Activated CD4-positive, alpha-beta T cell treated with anti-CD3 and anti-CD28 coated beads for 48 hours (primary cell): ENCODE measurements at regions not wholly inside any gene's neighbourhood (a gene's known extent, or its start where the extent isn't known, plus 50 kb on each side); places are given as distances from the start of the nearest gene placed in this dataset.

Source experiments
- DNase-seq: peaks from one replicate; pipeline ENCODE4 v3.0.0-alpha.2; 2020

DNA sequence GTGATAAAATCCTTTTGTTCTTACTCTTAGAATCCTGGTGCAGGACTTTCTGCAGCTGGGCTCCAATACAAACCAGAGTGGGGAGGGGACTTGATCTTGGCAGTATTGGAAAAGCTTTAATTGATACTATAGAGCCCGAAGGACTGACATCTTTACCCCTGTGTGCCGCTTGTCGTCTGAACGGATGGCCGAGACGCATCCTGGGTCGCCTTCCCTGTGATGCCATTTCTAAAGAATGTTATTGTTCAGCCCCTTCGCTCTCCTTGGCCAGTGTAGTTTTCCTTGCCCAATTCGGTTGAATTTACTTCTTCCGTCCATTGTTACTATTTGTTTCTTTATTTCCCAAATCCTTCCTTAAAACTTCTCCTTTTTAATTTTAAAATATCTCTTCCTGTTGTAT is 80.9 kb downstream of the CLDN34 start:
- no peak for DNase-seq

DNA sequence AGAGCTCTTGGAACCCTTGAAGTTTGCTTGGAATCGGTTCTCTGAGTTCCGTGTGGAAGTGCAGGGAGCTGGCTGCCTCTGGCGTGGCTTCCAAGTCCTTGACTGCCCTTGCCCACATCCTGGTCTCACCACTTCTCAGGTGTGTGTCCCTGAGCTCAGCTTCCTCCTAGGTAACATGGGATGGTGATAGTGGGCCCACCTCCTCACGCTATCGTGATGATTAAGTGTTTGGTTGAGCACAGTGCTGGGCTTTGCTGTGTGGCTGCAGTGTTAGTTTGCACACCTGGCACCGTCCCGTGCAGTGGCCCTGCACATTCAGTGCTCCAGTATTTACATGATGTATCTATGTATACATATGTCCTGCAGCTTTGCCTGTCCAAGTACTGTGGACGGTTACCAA is 81.5 kb downstream of the CLDN34 start:
- no peak for DNase-seq

DNA sequence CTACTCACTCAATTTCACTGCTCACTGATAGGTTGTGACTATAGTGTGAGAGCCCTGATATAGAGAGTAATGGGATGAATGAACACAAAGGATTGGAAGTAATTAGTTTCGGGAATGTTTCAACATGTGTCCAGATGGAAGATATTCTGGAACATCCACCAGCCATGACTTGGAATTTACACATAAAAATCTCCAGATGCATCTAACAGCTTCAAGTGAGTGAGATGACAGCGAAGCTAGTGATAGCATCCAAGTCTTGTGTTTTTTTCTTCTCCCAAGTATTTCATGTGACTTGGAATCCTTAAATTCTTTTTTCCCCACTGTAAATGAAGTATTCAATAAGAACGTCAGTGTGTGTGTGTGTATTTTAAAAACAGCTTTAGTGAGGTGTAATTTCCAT is 82.1 kb downstream of the CLDN34 start:
- DNase-seq = no peak

DNA sequence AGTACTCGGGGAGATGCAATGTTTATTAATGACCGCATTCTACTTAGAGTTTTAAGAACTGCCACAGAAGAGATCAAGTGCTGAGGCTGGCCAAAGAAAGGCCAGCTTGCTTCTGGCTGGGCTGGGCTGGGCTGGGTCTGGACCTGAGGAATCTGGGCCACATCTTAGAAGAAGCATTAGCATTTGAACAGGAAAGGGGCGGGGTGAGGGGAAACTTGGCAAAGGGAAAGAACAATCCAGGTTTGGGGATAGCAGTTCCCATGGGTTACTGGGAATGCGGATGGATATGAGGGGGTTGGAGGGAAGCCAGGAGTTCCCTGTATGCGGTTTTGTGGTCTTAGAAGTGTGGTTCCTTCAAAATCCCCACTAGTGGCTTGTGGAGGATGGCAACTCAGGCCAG is 83.3 kb downstream of the CLDN34 start:
- no peak for DNase-seq

DNA sequence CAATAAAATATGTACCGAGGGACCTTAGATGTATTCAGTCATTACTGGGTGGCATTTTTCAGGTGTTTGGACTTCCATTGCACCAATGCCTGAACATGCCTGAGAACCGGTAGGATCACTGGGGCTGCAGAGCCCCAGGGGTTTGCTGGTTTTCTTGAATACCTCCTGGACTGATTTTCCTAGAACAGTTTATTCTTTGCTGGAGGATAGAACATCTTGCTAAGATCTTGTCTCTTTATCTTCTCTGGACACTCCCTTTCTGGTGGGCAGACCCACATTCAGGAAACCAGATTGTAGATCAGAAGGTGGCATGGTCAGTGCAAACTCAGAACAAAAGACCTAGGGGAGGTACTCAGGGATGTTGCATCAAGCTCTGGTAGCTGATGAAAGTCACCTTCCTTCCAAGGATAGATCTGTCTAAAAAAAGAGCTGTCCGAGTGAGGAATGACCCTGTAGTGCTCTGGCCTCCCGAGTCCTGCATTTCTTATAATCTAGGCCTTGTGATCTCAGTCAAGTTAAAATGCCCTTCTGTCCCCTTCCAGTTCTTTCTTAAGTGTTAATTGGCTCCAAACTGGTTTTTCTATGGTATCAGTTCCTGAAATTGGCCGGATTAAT is 84.8 kb downstream of the CLDN34 start:
- no peak for DNase-seq

DNA sequence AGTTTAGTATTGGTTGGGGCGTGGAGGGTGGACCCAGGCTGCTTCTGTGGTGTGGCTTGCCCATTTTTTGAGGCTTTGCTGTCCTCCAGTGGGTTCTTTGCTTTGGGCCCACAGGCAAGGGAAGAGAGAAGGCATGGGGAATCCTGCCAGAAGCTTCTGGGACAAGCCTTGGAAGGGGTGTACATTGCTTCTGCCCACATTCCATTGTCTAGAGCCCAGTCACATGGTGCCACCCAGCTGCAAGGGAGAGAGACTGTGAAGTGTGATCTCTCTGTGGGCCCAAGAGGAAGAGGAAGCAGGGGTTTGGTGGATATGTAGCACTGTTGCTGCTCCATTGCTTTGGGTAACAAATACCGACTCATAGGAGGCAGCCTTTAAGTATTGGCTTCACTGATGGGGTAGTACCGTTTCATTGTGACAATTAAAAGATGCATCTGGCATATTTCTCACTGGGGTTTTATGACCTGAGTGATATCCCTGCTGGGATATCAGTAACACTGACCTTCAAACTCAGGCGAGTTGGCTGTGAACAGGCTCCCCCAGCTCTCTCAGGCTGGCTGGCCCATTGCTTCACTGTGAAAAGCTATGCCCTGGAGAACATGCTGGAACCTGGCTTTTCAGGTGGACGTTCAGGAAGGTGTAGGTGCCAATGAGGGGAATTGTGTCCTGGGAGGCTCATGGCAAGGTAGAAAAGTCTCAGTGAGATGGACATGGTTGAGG is 85.9 kb downstream of the CLDN34 start:
- DNase-seq = no peak

DNA sequence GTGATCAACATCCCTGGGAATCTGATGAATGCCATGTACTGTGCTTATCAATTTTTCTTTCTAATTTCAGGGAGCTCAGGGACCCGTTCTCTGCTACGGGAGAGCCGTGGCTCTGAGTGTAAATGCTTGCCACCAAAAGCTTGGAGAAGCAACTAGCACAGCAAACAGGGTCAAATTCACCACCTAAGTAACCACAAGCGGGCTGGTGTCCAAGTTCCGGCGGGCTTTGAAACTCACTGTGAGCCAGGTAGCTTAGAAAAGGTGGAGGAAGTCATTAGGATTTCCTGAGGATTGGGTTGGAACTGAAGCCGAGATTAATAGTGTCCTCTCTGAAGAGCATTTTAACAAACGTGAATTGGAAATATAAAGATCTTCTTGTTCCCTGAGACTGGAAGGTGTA is 87.2 kb downstream of the CLDN34 start:
- no peak for DNase-seq

DNA sequence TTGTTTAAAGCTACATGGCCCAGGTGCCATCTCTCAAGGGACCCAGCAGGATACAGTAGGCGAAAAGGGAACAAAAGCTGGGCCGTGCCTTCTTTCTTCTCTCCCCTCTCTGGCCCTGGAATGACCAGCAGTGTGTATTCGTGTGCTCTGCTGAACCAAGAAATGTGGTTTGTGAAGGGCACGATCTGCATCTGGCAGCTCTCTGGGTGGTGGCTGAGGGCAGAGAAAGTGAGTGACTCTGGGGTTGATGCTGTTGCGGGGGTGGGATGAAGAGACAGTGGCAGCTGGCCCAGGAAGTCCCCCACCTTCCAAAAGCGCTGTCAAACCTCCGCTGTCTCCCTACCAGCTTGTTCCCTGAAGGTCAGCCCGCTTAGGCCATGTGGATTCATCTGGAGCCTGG is 88.3 kb downstream of the CLDN34 start:
- no peak for DNase-seq

DNA sequence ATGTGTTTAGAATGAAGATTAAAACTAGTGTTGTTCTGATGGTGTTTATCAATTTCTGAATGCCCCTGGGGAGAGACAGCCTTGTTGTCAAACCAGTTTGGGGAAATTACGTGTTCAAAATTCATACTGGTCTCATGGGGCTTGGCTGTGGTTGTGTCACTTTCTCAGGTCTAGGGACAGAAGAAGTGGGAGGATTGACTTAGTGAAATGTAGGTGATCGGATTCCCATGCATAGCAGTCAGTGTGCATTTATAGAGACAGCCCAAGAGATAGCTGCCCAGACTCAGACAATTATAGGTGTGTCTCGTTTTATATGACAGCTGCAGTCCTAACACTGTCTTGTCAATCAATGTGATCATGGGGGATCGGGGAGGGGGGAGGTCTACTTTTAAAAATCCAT is 94.4 kb upstream of the CLCN4 start:
- no peak for DNase-seq

DNA sequence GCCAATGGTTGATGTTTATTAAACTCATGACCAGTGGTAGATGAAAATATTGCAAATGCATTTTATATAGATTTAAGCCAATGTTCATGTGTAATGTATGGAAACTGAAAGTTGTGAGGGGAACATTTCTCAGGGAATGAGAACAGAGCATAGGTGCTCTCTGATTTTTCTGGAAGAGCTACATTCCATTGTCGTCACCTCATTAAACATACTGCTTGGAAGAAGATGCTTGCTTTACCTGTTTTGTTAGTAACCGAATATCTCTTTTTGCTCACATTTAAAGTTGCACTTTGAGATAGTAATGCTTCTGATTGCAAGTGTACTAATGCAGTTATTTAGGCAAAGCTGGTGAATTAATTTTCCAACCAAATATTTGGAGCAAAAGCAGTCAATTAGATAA is 93.8 kb upstream of the CLCN4 start:
- DNase-seq = no peak

DNA sequence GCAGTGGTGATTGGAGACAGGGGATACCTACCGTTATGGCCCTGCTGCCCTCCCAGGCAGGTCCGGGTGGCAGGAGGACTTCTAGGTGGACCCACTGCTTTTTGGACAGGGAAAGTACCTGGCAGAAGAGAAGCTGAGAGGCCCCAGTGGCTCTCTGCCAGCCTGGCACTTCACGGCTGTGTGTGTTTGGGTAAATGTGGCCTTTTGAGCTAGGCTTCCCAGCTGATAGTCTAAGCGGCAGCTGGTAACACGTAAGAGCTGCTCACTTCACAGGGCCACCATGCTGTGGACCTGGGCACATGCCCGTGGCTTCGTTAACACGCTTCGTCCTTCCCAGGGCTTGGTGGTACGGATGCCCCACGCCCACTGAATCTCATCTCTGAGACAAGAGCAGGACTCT is 92.0 kb upstream of the CLCN4 start:
- DNase-seq = no peak

DNA sequence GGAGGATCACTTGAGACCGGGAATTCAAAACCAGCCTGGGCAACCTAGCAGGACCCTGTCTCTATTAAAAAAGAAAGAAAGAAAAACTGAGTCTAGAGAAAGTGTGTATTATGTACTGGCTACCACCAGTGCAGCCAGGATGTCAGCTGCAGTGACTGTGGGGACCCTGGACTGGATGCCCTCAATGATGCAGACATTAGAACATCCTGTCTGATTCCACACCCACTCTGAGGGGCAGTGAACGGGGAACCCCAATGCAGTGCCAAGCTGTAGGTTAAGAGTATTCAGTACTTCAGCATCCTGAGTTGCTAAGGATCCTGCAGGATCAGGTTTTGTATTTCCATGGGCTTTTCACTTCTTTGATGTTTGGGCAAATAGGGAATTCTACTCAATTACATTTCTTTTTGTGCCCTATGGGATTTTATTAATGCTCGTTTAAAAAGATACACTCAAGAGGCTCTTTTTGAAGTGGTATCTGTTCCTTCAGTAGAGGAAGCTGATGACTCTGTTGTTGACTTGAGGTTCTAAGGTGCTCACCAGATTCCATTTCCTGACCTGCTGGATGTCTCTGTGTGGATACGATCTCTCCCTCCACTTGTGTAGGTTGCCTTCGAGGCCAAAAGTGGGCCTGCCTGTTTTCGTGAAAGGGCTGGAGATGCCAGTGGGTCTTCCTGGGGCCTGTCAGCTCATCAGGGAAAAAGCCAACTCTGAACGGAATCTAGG is 85.9 kb upstream of the CLCN4 start:
- no peak for DNase-seq

DNA sequence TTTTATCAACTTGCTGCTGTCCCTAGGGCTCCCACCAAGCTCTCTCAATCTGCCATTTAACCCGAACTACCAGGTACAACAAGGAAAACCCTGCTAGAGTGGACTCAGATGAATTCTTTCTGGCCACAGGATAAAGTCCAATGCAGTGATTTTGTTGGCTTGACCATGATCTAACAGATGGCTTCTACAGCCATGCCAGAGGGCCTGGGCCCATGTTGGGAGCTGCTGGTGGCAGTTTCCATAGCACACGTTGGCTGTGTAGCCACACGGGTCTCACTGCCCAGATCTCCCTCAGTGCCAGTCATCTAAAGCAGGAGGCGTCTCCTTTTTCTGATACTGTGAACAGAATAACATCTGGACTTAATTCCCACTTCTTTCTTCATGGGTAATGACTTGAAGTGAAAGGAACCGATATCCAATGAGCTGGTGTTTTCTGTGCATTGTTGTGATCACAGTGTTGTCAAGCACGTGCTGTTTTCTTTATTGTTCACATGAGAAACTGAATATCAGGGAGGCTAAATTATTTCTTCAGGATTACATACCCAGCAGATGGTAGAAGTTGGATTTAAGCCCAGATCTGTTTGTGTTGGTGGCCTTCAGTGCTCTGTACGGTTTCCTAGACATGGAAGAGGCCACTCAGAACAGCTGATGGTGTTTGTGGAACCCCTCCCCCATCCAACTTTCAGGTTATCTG is 85.2 kb upstream of the CLCN4 start:
- no peak for DNase-seq

DNA sequence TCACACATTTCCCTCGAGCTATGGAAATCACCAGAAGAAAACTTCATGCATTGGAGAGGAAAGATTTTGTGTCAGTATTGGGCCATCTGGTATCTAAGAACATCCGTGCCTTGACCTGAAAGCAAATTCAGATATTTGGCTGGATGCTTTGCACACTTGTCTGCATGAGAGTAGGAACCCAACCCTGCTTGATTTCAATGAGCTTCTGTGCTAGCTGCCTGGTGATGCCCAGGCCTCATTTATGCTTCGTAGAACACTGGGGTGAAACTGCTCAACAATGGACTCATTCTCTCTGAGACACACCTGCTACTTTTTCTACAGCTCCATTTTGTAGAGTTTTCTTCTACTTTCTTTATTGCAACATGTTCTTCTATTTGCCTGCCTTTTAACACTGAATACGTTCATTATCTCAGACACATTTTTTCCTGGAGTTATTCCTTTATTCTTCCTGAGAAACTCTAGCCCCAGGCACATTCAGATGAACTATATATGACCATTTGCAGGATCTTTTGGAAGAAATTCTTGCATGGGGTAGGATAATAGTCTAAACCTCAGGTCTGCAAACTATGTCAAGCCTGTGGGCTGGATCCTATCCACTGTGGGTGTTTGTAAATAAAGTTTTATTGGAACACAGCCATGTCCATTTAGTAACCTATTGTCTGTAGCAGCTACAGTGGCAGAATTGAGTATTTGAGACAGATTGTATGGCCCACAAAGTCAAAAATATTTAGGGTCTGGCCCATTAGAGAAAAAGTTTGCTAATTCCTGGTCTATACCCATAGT is 83.8 kb upstream of the CLCN4 start:
- no peak for DNase-seq

DNA sequence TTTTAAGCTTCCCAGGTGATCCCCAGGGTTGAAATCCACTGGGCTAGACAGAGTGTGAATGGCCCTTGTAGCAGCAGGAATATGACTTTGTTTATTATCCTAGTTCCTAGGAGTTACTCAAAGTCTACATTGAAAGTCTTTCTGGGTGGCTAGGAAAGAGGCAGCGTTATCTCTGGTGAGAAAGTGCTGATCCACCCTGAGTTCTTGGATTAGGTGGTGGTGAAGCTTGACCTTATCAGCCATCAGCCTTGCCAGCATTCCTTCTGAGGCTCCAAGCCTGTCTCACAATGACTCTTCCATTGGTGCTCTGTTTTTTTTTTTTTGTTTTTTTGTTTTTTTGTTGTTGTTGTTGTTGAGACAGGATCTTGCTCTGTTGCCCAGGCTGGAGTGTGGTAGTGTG is 83.1 kb upstream of the CLCN4 start:
- DNase-seq = no peak

DNA sequence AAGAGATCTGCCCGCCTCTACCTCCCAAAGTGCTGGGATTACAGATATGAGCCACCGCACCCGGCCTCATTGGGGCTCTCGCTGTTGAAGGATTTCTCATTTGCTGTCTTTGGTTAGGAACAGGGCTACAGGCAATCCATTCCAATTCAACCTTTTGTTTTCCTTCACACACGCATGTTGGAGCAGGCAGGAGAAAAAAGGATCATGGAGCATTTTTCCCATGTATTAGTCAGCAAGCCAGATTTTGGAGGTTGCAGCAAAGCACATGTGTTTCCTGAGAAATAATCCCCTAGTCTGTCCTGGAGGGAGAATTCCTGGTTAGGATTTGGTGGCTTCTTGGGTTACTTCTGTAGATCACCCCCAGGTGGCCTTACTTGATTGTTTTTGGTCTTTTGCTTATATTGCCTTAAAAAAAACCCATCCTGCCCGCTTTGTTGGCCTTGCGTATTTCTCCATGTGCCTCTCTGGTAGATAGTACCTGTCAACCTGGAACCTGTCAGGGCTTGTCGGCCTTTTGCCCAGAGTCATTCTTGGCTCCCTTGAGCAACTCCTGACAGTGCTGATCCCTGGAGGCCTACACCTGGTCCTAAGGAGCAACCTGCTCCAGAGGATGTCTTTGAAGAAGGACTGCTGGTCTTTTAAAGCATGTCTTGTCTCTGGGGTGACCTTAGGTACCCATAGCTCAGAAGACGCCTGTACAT is 82.4 kb upstream of the CLCN4 start:
- no peak for DNase-seq

DNA sequence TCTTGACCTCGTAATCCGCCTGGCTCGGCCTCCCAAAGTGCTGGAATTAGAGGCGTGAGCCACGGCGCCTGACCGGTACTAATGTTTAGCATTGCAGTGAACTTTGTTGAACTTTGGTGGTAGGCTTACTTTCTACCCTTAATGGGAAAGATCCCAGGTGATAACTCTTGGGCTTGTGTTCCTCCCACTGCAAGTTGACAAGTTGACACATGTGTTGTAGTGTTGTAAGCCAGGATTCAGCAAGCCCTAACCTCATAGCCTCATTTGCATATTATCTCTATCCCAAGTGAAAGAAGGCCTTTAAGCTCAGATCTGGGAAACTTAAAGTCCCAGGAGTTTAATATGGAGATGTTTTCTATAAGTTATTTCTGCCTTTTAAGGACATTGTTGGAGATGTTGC is 80.0 kb upstream of the CLCN4 start:
- DNase-seq = no peak

DNA sequence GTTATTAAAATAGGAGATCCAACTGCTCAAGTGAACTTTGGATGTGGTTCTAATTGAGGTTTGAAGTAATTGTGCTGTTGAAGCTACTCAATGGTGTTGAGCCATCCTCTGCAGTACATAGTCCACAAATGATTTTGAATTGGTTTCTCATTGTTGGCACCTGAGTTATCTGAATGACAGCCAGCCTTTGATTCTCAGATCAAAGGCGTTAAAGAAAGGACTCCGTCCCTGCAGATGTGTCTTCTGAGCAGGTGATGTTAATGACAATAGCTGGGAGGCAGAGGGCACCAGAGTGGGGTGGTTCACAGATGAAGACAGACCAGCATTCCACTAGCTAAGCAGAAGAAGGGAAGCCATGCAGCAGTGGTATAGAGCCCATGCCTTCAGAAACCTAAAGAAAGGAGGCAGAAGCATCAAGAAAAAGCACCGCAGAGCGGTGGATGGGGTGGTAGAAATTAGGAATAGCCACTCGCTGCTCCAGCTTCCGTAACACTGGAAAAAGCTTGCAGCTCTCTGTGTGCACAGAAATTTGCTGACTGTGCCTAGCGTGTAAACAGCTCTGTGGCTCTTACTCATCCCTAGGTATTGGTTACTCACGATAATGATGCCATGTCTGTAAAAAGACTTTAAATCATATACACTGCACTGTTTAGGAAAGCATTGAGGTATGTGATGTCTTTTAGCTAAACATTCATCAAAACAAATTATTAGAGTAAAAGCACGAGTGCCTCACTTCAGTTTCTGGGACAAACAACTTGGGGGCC is 79.2 kb upstream of the CLCN4 start:
- no peak for DNase-seq

DNA sequence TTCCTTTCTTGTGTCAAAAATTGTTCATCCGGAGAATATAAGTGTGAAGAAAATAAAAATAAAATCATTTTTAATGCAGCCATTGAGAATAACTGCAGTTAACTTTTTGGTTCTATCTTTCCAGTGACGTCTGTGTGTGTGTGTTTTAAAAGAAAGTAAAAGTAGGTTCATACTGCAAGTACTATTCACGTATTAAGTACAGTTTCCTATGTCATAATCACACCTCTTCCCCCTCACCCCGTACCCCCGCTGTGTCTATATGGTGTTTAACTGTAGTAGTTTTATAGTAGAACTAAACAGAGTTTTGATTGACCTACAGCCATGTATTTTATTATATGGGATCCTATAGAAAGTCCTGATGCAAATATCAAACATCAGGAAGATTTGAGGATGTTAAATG is 78.5 kb upstream of the CLCN4 start:
- no peak for DNase-seq

DNA sequence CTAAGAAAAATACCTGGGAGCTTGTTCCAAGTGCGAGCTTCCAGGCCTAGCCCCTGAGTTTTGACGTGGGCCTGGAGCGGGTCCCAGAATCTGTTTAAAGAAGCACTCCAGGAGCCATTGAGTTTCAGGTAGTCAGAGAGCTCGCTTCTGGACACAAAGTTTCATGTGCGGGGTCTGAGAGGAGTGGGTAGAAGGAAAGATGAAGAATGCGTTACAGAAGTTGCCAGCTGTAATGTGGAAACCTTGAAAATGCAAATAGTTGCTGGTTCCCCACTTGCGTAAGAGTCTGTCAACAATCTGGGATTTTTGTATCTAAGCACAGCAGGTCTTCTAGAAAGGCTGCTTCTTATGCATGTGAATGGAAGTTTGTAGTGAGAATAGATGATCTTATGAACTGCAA is 77.5 kb upstream of the CLCN4 start:
- DNase-seq = no peak

DNA sequence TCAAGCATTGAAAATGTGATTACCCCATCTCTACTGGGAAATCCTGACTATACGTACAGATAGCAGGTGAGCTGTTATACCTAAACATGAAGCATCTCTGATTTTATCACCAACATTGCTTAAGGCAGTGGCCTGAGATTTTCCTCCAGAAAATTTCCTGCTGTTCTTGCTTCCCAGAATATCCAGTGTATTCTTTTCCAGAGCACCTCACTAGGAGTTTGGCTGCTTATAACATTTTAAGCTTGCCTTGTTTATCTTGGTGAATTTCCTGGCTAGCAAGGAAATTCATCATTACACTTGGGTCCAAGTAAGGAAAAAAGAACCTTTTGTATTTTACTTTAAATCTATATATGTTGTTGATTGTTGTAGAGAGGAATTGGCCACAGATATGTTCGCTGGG is 73.0 kb upstream of the CLCN4 start:
- no peak for DNase-seq

DNA sequence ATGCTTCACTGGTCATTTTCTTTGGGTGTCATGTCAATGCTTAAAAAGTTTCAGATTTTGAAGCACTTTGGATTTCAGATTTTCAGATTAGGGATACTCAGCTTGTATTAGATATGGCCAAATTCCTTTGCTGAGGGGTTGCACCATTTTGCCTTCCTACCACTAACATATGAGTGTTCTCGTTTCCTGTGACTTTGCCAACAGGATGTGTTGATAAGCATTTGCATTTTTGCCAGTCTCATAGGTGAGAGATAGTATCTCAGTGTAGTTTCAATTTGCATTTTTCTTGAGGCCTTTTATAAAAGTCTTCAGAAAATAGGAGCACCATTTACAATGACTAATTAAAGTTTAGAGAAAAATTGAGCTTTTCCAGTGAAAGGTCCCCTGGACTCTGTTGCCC is 71.6 kb upstream of the CLCN4 start:
- DNase-seq = no peak
